Suprapubic skin (tissue), 4 donors: ENCODE measurements at regions not wholly inside any gene's neighbourhood (a gene's known extent, or its start where the extent isn't known, plus 50 kb on each side); places are given as distances from the start of the nearest gene placed in this dataset.

Source experiments
- DNase-seq, 2 donors: peaks; one replicate each; pipeline ENCODE4 v3.0.0-alpha.2; 2019; ENCODE audit warnings: low spot score in 2 of 2
- H3K27ac ChIP-seq: fragments of 200-600 bp; sonication (generic); one replicate; pipeline ENCODE4 v1.5.1; 2019
- H3K27me3 ChIP-seq: fragments of 200-600 bp; sonication (generic); one replicate; pipeline ENCODE4 v1.5.1; 2019
- H3K36me3 ChIP-seq: fragments of 200-600 bp; sonication (generic); one replicate; pipeline ENCODE4 v1.5.1; 2019
- H3K4me1 ChIP-seq: fragments of 200-600 bp; sonication (generic); one replicate; pipeline ENCODE4 v1.5.1; 2019
- H3K4me3 ChIP-seq: fragments of 200-600 bp; sonication (generic); one replicate; pipeline ENCODE4 v1.5.1; 2019; ENCODE audit warnings: mild to moderate bottlenecking
- H3K9me3 ChIP-seq: fragments of 200-600 bp; sonication (generic); one replicate; pipeline ENCODE4 v1.5.1; 2019
- EP300 ChIP-seq: sonication (generic); formaldehyde crosslinking; IDR thresholded peaks from one replicate; pipeline ENCODE4 v1.6.1; 2017; ENCODE audit warnings: antibody characterized with exemption
- POLR2A ChIP-seq, 2 donors: fragments of 450-650 bp; IDR thresholded peaks; one replicate each; pipeline ENCODE4 v1.6.1; 2017; ENCODE audit warnings: antibody characterized with exemption in 2 of 2, mild to moderate bottlenecking in 2 of 2, moderate library complexity in 2 of 2
- POLR2AphosphoS5 ChIP-seq, 3 donors: sonication (generic); formaldehyde crosslinking; IDR thresholded peaks; one replicate each; pipeline ENCODE4 v1.6.1; 2017; ENCODE audit warnings: antibody characterized with exemption in 3 of 3
- WGBS: methylation state at CpG from one replicate; pipeline ENCODE4 v1.1.5; 2018; 5-methylcytosine and 5-hydroxymethylcytosine counted together
- TF ChIP-seq, protein P1 (sequence below), 2 donors: fragments of 200-600 bp in 1 of 2; fragments of 450-650 bp in 1 of 2; sonication (generic) in 1 of 2; IDR thresholded peaks; one replicate each; pipeline ENCODE4 v1.5.1; 2016 to 2019; ENCODE audit warnings: antibody characterized with exemption in 2 of 2, mild to moderate bottlenecking in 1 of 2, moderate library complexity in 1 of 2

DNA sequence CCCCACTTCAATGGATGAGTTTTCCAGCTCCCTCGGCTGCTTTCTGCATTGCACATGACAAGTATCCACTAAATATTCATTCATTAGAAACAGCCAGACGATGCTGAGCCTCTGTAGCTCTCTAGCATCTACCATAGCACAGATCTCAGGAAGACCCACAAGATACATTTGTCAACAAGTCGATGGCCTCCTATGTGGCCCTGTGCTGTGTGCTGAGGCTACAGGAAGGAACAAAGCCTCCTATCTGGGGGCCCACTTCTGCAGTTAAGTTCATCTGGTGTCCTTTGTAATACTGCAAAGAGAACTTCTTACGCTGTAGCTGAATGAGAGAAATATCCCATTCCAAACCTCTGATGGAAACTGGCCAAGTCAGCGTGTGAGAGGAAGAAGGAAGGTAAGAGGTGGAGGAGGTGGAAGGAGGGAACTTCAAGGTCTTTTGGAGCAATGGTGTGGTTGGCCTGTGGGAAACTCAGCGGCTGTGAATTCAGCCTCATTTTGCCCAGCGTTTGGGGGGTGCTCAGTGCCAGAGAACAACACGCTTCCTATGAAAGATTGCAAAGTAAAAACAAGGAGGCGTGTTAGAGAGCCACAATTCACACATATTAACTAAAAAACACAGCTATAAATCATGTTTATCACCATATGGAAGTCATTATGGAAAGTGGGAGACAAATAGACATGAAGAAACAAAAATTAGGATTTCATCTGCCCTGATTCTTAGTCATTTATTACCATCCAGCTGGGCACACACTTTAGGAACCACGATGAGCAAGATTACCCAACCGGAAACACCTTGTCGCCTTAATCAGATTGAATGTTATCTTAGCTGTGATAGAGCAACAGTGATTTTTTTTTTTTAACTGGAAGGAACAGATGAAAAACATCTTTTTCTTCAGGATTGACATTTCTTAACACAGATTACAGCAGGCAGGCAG, 62.2 kb upstream of the USP6NL start:
- 35% methylated on average over 12 of the region's 12 CpGs for WGBS
- peaks cover 9% of the 10 kb centered on the region for H3K4me1 ChIP-seq
- H3K4me3 ChIP-seq = no peak overlapping the region
- TF ChIP-seq POLR2A (IDR thresholded peaks at IDR 0.05) = no peak
- TF ChIP-seq POLR2AphosphoS5 (IDR thresholded peaks at IDR 0.05) = no peak
- TF ChIP-seq EP300 = no peak
- TF ChIP-seq, protein P1, sequence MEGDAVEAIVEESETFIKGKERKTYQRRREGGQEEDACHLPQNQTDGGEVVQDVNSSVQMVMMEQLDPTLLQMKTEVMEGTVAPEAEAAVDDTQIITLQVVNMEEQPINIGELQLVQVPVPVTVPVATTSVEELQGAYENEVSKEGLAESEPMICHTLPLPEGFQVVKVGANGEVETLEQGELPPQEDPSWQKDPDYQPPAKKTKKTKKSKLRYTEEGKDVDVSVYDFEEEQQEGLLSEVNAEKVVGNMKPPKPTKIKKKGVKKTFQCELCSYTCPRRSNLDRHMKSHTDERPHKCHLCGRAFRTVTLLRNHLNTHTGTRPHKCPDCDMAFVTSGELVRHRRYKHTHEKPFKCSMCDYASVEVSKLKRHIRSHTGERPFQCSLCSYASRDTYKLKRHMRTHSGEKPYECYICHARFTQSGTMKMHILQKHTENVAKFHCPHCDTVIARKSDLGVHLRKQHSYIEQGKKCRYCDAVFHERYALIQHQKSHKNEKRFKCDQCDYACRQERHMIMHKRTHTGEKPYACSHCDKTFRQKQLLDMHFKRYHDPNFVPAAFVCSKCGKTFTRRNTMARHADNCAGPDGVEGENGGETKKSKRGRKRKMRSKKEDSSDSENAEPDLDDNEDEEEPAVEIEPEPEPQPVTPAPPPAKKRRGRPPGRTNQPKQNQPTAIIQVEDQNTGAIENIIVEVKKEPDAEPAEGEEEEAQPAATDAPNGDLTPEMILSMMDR (IDR thresholded peaks at IDR 0.05) = no peak
- H3K36me3 ChIP-seq = no peaks in the 10 kb centered on the region
- no peak overlapping the region for H3K27ac ChIP-seq
- H3K27me3 ChIP-seq = peaks cover 3% of the 10 kb centered on the region
- no peaks in the 10 kb centered on the region for H3K9me3 ChIP-seq
- DNase-seq = no peak

DNA sequence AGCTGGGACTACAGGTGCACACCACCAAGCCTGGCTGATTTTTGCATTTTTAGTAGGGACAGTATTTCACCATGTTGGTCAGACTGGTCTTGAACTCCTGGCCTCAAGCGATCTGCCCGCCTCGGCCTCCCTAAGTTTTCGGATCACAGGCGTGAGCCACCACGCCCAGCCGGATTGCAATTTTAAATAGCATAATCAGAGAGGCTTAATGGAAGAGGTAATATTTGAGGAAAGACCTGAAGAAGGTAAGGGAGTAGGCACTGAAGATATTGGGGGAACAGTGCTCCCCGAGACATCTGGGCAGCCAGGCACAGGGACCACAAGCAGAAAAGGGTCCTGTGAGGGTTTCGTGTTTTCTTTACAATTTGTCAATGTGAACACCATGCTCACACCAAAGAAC, 61.4 kb upstream of the USP6NL start:
- no peak overlapping the region for H3K4me3 ChIP-seq
- WGBS = 97% methylated on average over 9 of the region's 9 CpGs
- no peak overlapping the region for H3K27ac ChIP-seq
- DNase-seq = no peak
- no peak for TF ChIP-seq EP300
- no peak for TF ChIP-seq POLR2A (IDR thresholded peaks at IDR 0.05)
- peaks cover 9% of the 10 kb centered on the region for H3K4me1 ChIP-seq
- H3K27me3 ChIP-seq = peaks cover 3% of the 10 kb centered on the region
- no peaks in the 10 kb centered on the region for H3K36me3 ChIP-seq
- H3K9me3 ChIP-seq = no peaks in the 10 kb centered on the region

DNA sequence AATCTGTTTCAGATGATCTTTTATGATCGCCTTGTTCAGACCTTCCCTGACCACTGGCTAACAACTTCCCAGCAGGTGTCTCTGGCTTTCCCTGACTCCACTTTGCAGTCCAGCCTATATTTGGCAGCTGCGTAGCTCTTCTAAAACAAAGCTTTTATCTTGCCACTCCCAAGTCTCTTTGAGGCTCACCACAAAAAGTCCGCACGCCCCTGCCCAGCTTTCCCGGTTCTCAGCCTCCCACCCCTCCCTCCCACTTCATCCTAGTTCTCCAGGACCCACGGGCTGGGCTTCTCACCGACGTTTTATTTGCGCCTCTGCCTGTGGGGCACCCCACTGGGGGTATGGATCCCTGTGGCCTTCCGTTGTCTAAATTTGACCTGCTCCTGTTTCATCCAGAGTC, 58.9 kb upstream of the USP6NL start:
- peaks cover 9% of the 10 kb centered on the region for H3K4me1 ChIP-seq
- H3K9me3 ChIP-seq = no peaks in the 10 kb centered on the region
- WGBS = 77% methylated on average over 10 of the region's 10 CpGs
- no peak overlapping the region for H3K27ac ChIP-seq
- no peak overlapping the region for H3K4me3 ChIP-seq
- H3K27me3 ChIP-seq = no peaks in the 10 kb centered on the region
- TF ChIP-seq, protein P1 (IDR thresholded peaks at IDR 0.05) = no peak
- TF ChIP-seq POLR2A (IDR thresholded peaks at IDR 0.05) = no peak
- no peaks in the 10 kb centered on the region for H3K36me3 ChIP-seq
- DNase-seq = no peak

DNA sequence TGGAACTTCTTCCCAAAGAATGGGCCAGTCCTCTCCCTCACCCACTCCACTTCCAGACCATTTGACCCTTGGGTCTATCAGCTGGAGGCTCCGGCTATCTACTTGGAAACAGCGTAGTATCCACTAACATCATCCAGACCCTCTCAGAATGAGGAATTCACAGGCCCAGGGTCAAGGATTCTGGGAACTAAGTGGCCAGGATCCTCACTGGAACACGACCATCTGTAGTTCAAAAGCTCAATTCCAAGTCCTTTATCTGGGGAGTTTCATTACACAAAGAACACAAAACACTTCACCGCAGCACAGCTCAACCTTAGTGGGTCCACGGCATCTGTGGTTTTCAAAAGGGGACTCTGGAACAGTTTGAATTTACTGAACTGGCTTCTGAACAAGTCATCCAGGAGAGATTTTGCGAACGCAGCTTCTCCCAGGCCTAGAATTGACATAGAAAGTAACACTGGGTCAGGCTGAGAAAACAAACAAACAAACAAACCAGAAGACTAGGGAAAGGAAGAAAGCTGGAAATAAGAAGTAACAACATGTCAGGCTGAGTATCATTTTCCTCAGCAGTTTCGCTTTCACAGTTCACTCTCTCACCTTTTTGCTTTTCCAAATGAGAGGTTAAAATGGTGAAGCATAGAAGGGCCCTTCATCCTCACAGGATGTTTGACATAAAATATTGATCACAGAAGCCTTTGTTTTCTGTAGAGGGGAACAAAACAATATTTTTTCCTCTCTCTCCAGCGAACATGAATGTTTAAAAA, 57.6 kb upstream of the USP6NL start:
- Histone ChIP-seq H3K4me3 (no peak overlapping the region), H3K9me3 (no peaks in the 10 kb centered on the region), H3K27ac (no peak overlapping the region), H3K4me1 (peaks cover 7% of the 10 kb centered on the region), H3K36me3 (no peaks in the 10 kb centered on the region), H3K27me3 (no peaks in the 10 kb centered on the region)
- 88% methylated on average over 9 of the region's 9 CpGs for WGBS
- DNase-seq = peak in 1 of 2 donors; percentile 52
- TF ChIP-seq, protein P1 (IDR thresholded peaks at IDR 0.05) = no peak
- no peak for TF ChIP-seq POLR2AphosphoS5 (IDR thresholded peaks at IDR 0.05)

DNA sequence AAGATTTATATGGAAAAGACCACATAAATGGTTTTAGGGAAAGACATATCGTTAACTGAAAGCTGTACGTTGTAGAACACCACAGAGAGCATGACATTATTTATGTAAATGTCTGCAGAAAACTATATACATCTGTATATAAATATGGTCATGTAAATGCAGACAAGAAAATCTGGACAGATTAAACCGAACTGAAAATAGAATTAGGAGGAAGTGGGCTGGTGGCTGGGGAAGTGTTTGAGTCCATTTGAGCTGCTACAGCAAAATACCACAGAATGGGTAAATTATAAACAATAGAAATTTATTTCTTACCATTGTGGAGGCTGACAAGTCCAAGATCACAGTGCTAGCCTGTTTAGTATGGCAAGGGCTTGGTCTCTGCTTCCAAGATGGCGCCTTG, 56.3 kb upstream of the USP6NL start:
- Histone ChIP-seq H3K27me3 (no peaks in the 10 kb centered on the region), H3K36me3 (no peaks in the 10 kb centered on the region), H3K9me3 (no peaks in the 10 kb centered on the region), H3K4me1 (peaks cover under 1% of the 10 kb centered on the region), H3K4me3 (no peak overlapping the region), H3K27ac (no peak overlapping the region)
- WGBS = 88% methylated on average over 4 of the region's 4 CpGs
- no peak for TF ChIP-seq POLR2A (IDR thresholded peaks at IDR 0.05)
- no peak for TF ChIP-seq EP300
- TF ChIP-seq, protein P1 (IDR thresholded peaks at IDR 0.05) = no peak
- DNase-seq = peak in 1 of 2 donors; percentile 16
